ENCODE measurements at regions not wholly inside any gene's neighbourhood (a gene's known extent, or its start where the extent isn't known, plus 50 kb on each side); places are given as distances from the start of the nearest gene placed in this dataset.

DNA sequence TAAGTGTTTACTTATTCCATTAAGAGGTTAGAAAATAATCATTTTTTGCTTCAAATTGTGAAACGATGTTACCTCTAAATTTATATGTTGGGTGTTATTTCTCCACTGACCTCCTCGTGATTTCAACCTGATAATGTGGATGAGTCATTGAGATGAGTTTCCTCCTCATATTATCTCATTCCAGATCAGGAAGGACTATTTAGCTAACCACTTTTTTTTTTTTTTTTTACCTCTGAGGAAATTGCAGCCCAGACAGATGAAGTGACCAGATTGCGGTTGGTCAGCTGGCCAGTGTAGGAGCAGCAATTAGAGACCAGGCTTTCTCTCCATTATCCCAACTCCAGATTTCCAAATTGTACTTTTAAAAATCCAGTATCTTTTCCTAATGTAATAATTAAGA lies 248.7 kb downstream of the FZD1 start:
- TF ChIP-seq CTCF (IDR thresholded peaks at IDR 0.05 in 2 of 3, conservative IDR thresholded peaks at IDR 0.05 in 1 of 3; ENCODE audit: control insufficient read depth in 2 of 3, extremely low read depth in 1 of 3, insufficient read depth in 1 of 3, low read depth in 3 of 3, low read length in 3 of 3) (no peak), CHD2 (IDR thresholded peaks at IDR 0.05; ENCODE audit: borderline replicate concordance, low read depth, low read length) (no peak), KDM1A (IDR thresholded peaks at IDR 0.05; ENCODE audit: borderline replicate concordance) (no peak)
